ENCODE measurements at regions not wholly inside any gene's neighbourhood (a gene's known extent, or its start where the extent isn't known, plus 50 kb on each side); places are given as distances from the start of the nearest gene placed in this dataset.

GRCh38 chr13:76380446-76381065, 505.6 kb downstream of the KCTD12 start:
- DNase-seq (ENCODE audit: low read depth): no peak
- no peak overlapping the region for H3K4me3 ChIP-seq (ENCODE audit: low read depth, low read length)
- no peaks in the 10 kb centered on the region for H3K36me3 ChIP-seq (ENCODE audit: control insufficient read depth, insufficient read depth, low read length)
- no peak for TF ChIP-seq CTCF (IDR thresholded peaks at IDR 0.05; ENCODE audit: insufficient read depth, low read length, poor library complexity, severe bottlenecking)
- no peaks in the 10 kb centered on the region for H3K27me3 ChIP-seq (ENCODE audit: control insufficient read depth, insufficient read depth, low read length)

- Histone ChIP-seq H3K4me3 (ENCODE audit: low read depth, low read length) (no peak overlapping the region), H3K27me3 (ENCODE audit: control insufficient read depth, insufficient read depth, low read length) (no peaks in the 10 kb centered on the region), H3K36me3 (ENCODE audit: control insufficient read depth, insufficient read depth, low read length) (no peaks in the 10 kb centered on the region)
- no peak for DNase-seq (ENCODE audit: low read depth)
- no peak for TF ChIP-seq CTCF (IDR thresholded peaks at IDR 0.05; ENCODE audit: insufficient read depth, low read length, poor library complexity, severe bottlenecking)
Observed at GRCh38 chr13:76379341-76380105, 506.7 kb downstream of the KCTD12 start.

GRCh38 chr13:76378767-76379166, 507.4 kb downstream of the KCTD12 start:
- H3K36me3 ChIP-seq (ENCODE audit: control insufficient read depth, insufficient read depth, low read length): no peaks in the 10 kb centered on the region
- H3K4me3 ChIP-seq (ENCODE audit: low read depth, low read length): no peak overlapping the region
- no peak for DNase-seq (ENCODE audit: low read depth)
- TF ChIP-seq CTCF (IDR thresholded peaks at IDR 0.05; ENCODE audit: insufficient read depth, low read length, poor library complexity, severe bottlenecking): no peak
- no peaks in the 10 kb centered on the region for H3K27me3 ChIP-seq (ENCODE audit: control insufficient read depth, insufficient read depth, low read length)

- Histone ChIP-seq H3K4me3 (ENCODE audit: low read depth, low read length) (no peak overlapping the region), H3K36me3 (ENCODE audit: control insufficient read depth, insufficient read depth, low read length) (no peaks in the 10 kb centered on the region), H3K27me3 (ENCODE audit: control insufficient read depth, insufficient read depth, low read length) (no peaks in the 10 kb centered on the region)
- no peak for DNase-seq (ENCODE audit: low read depth)
- TF ChIP-seq CTCF (IDR thresholded peaks at IDR 0.05; ENCODE audit: insufficient read depth, low read length, poor library complexity, severe bottlenecking): no peak
Observed at GRCh38 chr13:76363682-76364289, 522.4 kb downstream of the KCTD12 start.

- no peak for DNase-seq (ENCODE audit: low read depth)
- TF ChIP-seq CTCF (IDR thresholded peaks at IDR 0.05; ENCODE audit: insufficient read depth, low read length, poor library complexity, severe bottlenecking): no peak
- H3K4me3 ChIP-seq (ENCODE audit: low read depth, low read length): no peak overlapping the region
- no peaks in the 10 kb centered on the region for H3K36me3 ChIP-seq (ENCODE audit: control insufficient read depth, insufficient read depth, low read length)
- H3K27me3 ChIP-seq (ENCODE audit: control insufficient read depth, insufficient read depth, low read length): no peaks in the 10 kb centered on the region
Observed at GRCh38 chr13:76361868-76362267, 524.3 kb downstream of the KCTD12 start.

All from kidney epithelial cell (primary cell).